Astrocyte (in vitro differentiated cells and primary cell): ENCODE measurements at regions not wholly inside any gene's neighbourhood (a gene's known extent, or its start where the extent isn't known, plus 50 kb on each side); places are given as distances from the start of the nearest gene placed in this dataset.

Experiments used
- EZH2 ChIP-seq: IDR thresholded peaks from 2 replicates; pipeline ENCODE4 v1.6.1; 2012; ENCODE audit warnings: mild to moderate bottlenecking, low read length, inconsistent platforms; ENCODE audit not compliant: insufficient read depth
- TF ChIP-seq, protein P1 (sequence below): IDR thresholded peaks from 2 replicates; pipeline ENCODE4 v1.5.1; 2011; ENCODE audit warnings: low read depth, mild to moderate bottlenecking, inconsistent platforms, low read length, moderate library complexity; ENCODE audit not compliant: insufficient read depth

DNA sequence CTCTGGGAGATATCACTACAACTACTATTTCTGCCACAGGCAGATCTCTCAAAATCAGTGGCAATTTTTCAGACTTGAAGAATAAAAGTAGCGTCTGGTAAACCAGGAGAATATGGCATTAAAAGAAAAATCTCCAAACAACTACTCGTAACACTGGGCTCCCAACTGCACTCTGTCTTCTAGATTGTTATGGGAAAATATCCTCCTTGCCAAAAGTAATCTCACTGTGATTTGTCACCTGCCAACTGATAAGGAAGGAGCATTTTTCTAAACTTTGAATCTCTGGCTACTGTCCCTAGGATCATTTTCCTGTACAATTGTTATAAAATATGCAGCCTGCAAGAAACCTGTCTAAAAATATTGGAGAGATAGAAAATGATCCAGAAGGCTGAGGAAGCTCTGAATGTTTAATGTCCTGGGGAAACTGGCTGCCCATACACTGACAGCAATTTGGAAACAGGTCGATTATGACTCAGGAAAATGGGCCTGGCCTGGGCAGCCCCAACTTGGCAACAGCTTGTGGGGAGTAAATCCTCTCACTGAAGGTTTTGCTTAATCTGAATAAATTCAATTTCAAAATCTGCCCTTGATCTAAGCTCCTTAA lies 90.5 kb upstream of the DBX1 start:
- TF ChIP-seq, protein P1, sequence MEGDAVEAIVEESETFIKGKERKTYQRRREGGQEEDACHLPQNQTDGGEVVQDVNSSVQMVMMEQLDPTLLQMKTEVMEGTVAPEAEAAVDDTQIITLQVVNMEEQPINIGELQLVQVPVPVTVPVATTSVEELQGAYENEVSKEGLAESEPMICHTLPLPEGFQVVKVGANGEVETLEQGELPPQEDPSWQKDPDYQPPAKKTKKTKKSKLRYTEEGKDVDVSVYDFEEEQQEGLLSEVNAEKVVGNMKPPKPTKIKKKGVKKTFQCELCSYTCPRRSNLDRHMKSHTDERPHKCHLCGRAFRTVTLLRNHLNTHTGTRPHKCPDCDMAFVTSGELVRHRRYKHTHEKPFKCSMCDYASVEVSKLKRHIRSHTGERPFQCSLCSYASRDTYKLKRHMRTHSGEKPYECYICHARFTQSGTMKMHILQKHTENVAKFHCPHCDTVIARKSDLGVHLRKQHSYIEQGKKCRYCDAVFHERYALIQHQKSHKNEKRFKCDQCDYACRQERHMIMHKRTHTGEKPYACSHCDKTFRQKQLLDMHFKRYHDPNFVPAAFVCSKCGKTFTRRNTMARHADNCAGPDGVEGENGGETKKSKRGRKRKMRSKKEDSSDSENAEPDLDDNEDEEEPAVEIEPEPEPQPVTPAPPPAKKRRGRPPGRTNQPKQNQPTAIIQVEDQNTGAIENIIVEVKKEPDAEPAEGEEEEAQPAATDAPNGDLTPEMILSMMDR: no peak
- TF ChIP-seq EZH2: no peak
